ENCODE measurements at regions not wholly inside any gene's neighbourhood (a gene's known extent, or its start where the extent isn't known, plus 50 kb on each side); places are given as distances from the start of the nearest gene placed in this dataset.
"Not testable (repeated sequence)": the region's sequence is repeated elsewhere in the genome, so short reads cannot be mapped to it uniquely, and the experiment has no call there.

DNA sequence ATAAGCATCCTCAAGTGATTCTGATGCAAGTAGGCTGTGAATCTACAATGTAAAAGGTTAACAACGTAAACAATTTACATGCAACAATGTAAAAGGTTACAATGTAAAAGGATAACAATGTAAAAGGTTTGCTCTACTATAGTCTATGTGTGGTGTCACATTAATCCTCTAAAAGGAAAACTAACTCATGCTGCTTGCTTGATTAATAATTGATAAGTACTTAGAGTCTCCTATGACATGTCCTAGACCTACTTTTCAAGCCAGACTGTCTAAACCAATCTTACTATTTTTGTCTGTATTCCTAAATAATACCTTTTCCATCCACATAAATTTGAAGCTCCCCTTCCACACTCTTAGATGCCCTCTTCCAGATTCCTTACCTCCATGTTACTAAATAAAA lies 606.8 kb downstream of the LTN1 start:
- DNase-seq (ENCODE audit: extremely low read depth in 1 of 2, low read depth in 1 of 2), result no peak

DNA sequence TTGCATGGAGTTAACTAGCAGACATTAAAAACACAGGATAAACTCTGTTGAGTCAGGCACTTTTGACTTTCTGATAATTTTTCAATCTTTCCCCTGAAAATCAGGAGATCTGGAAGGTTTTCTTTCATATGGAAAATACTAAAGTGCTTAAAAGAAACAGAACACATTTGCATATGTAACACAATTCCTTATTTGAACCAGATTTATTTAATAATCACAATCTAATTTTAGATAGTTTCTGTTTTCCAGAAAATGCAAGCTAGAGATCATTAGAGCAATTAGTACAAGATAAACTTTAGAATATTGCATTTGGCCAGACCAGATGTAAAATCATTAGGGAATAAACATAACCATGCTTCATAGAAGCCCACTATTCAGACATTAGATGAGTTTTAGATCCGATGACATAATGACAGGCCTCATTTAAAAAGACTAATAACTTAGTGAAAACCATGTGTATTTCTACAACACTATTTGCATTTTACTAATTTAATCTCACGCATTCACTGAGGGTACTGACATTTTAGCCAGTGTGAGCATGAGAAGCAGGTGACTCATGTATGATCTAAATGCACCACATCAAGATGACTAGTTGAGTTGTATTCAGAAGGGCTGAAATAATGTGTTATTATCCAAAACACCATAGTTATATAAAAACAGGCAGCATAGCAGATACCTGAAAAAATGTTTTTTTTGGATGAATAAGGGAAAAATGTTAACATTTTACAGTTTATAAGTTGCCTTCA lies 611.5 kb downstream of the LTN1 start:
- not testable (repeated sequence) for DNase-seq (ENCODE audit: extremely low read depth in 1 of 2, low read depth in 1 of 2)

DNA sequence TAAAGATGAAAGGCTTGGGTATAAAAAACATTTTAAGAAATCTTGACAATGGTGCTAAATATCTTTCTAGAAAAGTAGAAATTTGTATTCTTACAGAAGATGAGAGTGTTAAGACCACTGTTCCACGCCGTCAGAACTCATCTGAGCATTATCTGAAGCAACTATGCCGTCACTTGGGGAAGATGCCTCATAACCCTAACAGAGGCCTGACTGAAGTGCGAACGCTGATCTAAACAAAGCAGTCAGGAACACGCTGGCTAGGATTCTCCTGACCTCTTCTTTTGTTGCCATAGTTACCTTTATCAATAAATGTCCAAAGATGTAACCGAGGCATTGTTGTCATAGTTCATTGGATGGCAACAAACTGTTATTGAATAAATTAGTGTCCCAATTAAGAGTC lies 612.4 kb downstream of the LTN1 start:
- DNase-seq (ENCODE audit: extremely low read depth in 1 of 2, low read depth in 1 of 2), result no peak

DNA sequence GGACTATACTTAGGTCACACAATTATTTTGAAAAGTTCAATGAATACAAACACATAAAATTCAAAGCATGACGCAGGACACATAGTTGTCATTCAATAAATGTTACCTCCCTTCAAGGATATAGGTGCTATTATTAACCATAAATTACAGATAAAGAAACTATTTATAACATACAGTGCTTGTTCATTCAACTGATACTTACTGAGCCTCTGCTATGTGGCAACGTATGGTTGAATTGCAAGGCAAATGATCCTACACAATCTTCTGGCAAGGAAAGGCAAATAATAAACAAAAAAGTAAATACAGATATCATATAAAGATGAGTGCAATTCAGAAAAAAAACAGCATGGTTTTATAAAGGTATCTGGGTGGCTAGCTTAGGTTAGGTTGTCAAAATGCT lies 614.7 kb downstream of the LTN1 start:
- DNase-seq (ENCODE audit: extremely low read depth in 1 of 2, low read depth in 1 of 2), result no peak

GRCh38 chr21:28375708-28376385 lies 616.8 kb downstream of the LTN1 start:
- no peak for DNase-seq (ENCODE audit: extremely low read depth in 1 of 2, low read depth in 1 of 2)

DNA sequence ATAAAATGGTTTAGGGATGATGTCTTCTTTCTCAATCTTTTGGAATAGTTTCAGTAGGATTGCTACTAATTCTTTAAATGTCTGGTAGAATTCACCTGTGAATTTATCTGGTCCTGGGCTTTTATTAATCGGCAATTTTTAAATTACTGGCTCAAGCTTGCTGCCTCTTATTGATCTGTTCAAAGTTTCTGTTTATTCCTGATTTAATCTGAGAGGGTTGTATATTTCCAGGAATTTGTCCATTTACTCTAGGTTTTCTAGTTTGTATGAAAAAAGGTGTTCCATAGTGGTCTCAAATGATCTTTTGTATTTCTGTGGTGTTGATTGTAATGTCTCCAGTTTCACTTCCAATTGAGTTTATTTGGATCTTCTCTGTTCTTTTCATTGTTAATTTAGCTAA lies 617.8 kb downstream of the LTN1 start:
- no peak for DNase-seq (ENCODE audit: extremely low read depth in 1 of 2, low read depth in 1 of 2)

DNA sequence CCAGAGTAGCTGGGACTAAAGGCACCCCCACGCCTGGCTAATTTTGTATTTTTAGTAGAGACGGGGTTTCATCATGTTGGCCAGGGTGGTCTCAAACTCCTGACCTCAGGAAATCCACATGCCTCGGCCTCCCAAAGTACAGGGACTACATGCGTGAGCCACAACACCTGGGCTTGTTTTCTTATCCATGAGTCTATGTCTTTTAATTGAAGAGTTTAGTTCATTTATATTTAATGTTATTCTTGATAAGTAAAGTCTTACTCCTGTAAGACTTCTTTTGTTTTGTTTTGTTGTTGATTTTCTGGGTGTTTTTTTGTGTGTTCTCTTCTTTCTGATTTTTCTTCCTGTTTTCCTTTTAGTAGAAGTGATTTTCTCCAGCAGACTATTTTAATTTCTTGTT lies 621.0 kb downstream of the LTN1 start:
- no peak for DNase-seq (ENCODE audit: extremely low read depth in 1 of 2, low read depth in 1 of 2)

DNA sequence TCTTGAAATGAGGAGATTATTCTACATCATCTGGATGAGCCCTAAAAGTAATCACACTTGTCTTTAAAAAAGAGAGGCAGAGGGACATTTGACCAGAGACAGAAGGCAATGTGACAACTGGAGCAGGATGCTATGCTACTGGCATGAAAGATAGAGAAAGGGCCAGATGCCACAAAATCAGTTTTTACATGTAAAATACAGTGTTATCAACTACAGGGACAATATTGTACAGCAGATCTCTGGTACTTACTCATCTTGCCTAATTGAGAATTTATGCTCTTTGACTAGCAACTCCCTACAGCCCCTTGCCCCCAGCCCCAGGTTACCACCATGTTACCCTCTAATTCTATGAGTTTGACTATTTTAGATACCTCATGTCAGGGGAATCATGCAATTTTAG lies 633.4 kb downstream of the LTN1 start:
- DNase-seq (ENCODE audit: extremely low read depth in 1 of 2, low read depth in 1 of 2), result no peak

DNA sequence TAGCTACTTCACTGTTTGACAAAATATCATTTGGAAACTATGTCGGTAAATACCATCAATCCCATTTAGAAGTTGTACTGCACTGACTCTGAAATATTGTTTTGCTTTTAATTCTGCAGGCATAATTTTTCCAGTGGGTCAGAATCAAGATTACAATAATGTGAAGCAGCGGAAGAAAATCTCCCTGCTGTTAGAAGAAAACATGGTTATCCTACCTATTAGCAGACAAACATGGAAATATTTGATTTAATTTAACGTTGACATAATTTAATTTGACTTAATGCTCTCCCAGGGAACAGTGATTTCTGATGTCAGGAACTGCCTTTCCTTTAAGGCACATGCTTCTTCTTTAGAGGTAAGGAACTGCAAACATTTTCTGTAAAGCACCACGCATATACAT lies 634.0 kb downstream of the LTN1 start:
- no peak for DNase-seq (ENCODE audit: extremely low read depth in 1 of 2, low read depth in 1 of 2)

GRCh38 chr21:28358170-28358569 lies 634.5 kb downstream of the LTN1 start:
- DNase-seq (ENCODE audit: extremely low read depth in 1 of 2, low read depth in 1 of 2), result no peak

- DNase-seq (ENCODE audit: extremely low read depth in 1 of 2, low read depth in 1 of 2), result no peak
Observed at GRCh38 chr21:28357743-28358142, 634.9 kb downstream of the LTN1 start.

- no peak for DNase-seq (ENCODE audit: extremely low read depth in 1 of 2, low read depth in 1 of 2)
Observed at GRCh38 chr21:28356422-28356821, 636.3 kb downstream of the LTN1 start.

DNA sequence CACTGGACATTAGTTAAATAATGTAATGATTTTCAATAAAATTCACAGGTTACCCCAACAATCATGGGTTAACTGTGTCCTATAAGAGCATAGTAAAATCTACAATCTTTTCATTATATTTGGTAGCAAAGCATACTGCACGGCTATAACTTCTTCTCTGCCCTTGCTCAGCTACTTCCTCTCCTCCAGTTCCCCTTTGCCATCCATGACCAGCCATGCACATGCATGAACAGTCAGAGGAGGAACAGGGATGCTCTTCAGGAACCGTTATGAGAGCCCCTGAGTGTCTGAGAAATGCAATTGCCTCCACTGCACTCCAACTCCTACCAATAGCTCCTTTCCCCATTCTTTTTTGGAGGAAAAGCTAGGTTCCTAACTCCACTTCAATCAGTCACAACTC lies 646.7 kb downstream of the LTN1 start:
- DNase-seq (ENCODE audit: extremely low read depth in 1 of 2, low read depth in 1 of 2), result no peak

- DNase-seq (ENCODE audit: extremely low read depth in 1 of 2, low read depth in 1 of 2), result no peak
Observed at GRCh38 chr21:28344985-28345384, 647.7 kb downstream of the LTN1 start.

GRCh38 chr21:28342212-28342810 lies 650.4 kb downstream of the LTN1 start:
- DNase-seq (ENCODE audit: extremely low read depth in 1 of 2, low read depth in 1 of 2), result no peak

GRCh38 chr21:28339403-28339802 lies 653.3 kb downstream of the LTN1 start:
- no peak for DNase-seq (ENCODE audit: extremely low read depth in 1 of 2, low read depth in 1 of 2)

- DNase-seq (ENCODE audit: extremely low read depth in 1 of 2, low read depth in 1 of 2), result no peak
Observed at GRCh38 chr21:28338701-28339305, 653.9 kb downstream of the LTN1 start.

DNA sequence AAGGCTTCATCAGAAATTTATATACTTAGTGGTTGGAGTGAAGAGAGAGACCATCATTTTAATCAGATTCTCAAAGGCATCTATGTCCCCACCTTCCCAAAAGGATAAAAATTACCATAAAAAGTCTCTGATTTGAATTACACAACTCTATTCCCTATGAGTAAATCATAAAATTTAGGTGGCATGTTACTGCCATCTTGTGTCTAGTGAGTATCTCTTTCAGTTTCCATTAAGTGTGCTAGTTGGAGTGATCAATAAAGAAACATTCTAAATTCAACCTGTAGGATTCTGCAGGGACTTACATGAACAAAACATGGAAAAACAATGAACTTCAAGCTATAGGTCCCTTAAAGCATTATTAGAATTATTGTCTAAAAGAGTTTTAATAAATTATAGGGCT lies 655.4 kb downstream of the LTN1 start:
- DNase-seq (ENCODE audit: extremely low read depth in 1 of 2, low read depth in 1 of 2), result no peak

DNA sequence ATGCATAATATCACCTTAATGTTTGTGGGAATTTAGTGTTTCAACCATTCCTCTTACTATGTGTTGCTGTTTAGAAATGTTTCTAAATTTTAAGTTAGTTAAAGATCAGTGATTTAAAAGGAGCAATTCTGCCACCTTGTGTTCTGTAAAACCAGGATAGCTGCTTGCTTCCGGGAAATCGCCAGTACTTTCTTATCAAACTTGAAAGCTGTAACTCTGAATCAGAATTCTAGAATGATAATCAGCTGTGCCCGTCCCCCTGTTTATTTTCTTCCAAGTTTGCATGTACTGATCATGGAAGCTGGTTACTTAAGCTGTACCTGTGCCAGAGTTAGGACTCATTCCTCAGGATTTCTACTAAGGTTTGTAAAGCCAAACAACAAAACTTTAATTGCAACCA lies 656.4 kb downstream of the LTN1 start:
- DNase-seq (ENCODE audit: extremely low read depth in 1 of 2, low read depth in 1 of 2), result no peak

DNA sequence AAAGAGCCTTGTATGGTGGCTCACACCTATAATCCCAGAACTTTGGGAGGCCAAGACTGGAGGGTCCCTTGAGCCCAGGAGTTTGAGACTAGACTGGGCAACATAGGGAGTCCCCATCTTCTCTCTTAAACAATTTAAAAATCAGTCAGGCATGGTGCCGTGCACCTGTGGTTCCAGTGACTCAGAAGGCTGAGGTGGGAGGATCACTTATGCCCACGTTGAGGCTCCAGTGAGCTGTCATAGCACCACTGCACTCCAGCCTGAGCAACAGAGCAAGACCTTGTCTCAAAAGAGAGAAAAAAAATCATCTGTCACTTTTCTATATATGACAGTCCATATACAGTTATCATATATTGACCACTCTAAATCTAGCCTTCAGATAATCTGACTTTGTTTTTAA lies 658.3 kb downstream of the LTN1 start:
- DNase-seq (ENCODE audit: extremely low read depth in 1 of 2, low read depth in 1 of 2), result no peak

DNA sequence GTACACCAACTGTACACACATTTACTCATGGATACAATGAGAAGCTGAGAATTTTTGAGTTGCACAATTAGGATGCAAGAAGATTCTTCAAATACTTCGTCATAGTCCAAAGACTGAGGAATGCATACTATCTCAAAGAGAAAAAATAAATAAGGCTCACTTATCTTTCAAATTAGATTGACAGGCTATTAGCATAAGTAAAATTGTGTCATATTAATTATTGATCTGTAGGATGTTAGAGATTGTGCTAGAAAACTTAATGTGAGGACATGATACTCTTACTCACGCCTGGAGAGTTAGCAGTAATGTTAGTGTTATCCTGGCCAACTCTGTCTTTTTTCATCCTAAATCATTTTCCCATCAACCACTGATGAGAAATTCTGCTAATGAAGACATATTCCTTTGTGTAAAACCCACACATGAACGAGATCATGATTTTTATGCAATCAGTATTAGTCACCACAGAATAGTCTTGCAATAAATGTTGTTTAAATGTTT lies 659.0 kb downstream of the LTN1 start:
- no peak for DNase-seq (ENCODE audit: extremely low read depth in 1 of 2, low read depth in 1 of 2)

DNA sequence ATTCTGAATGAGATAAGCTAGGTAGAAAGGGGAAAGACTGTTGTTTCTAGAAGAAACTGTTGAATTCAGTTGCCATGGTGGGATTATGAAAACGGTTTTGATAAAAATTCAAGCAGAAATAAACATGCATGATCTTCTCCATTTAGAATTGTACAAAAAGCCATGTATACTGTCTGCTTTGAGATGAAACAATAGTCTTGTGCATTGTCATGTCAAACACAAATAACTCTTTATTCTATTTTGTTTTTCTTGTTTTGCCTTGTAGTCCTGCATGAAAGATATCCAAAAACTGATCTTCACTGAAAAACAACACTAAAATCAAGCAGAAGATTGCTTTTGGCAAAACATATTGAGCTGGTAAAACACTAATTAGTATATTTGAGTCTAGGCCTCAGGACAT lies 659.9 kb downstream of the LTN1 start:
- no peak for DNase-seq (ENCODE audit: extremely low read depth in 1 of 2, low read depth in 1 of 2)

Measured in activated CD8-positive, alpha-beta memory T cell treated with anti-CD3 and anti-CD28 coated beads for 1 hour (primary cell).